SK-N-SH treated with all-trans-retinoic acid at 6 μM for 48 hours (cell line): ENCODE measurements at regions not wholly inside any gene's neighbourhood (a gene's known extent, or its start where the extent isn't known, plus 50 kb on each side); places are given as distances from the start of the nearest gene placed in this dataset.

Experiments used
- ATAC-seq: fragments of 200-7000 bp; cut with Tn5 transposase; 3 replicates; pipeline ENCODE4 v1.9.1; 2020; ENCODE audit warnings: mild to moderate bottlenecking, moderate library complexity
- ARNTL ChIP-seq: fragments of 450-650 bp; formaldehyde crosslinking; IDR thresholded peaks from 2 replicates; pipeline ENCODE4 v1.5.0; 2020; ENCODE audit warnings: low read depth, mild to moderate bottlenecking, moderate library complexity, borderline replicate concordance
- BACH2 ChIP-seq: fragments of 250-450 bp; sonication (Bioruptor Pico); IDR thresholded peaks from 2 replicates; pipeline ENCODE4 v1.9.0; 2021; ENCODE audit warnings: mild to moderate bottlenecking, borderline replicate concordance
- CSDC2 ChIP-seq: fragments of 250-450 bp; sonication (Bioruptor Pico); IDR thresholded peaks from 2 replicates; pipeline ENCODE4 v1.5.0; 2020; ENCODE audit warnings: mild to moderate bottlenecking, moderate library complexity
- ESRRG ChIP-seq: fragments of 250-450 bp; sonication (Bioruptor Pico); IDR thresholded peaks from 2 replicates; pipeline ENCODE4 v1.6.1; 2021; ENCODE audit warnings: mild to moderate bottlenecking
- GLIS3 ChIP-seq: fragments of 250-450 bp; sonication (Bioruptor Pico); IDR thresholded peaks from 2 replicates; pipeline ENCODE4 v1.5.0; 2020; ENCODE audit warnings: mild to moderate bottlenecking, moderate library complexity
- ISL1 ChIP-seq: fragments of 250-450 bp; sonication (Bioruptor Pico); IDR thresholded peaks from 2 replicates; pipeline ENCODE4 v2.1.2; 2022; ENCODE audit warnings: mild to moderate bottlenecking, moderate library complexity
- OSR1 ChIP-seq: fragments of 250-450 bp; sonication (Bioruptor Pico); IDR thresholded peaks from 2 replicates; pipeline ENCODE4 v1.8.0; 2022; ENCODE audit warnings: moderate library complexity, mild to moderate bottlenecking, inconsistent platforms
- POU6F1 ChIP-seq: fragments of 250-450 bp; sonication (Bioruptor Pico); IDR thresholded peaks from 2 replicates; pipeline ENCODE4 v1.8.0; 2021; ENCODE audit warnings: low read depth, mild to moderate bottlenecking, moderate library complexity, borderline replicate concordance
- PPARA ChIP-seq: fragments of 250-450 bp; sonication (Bioruptor Pico); IDR thresholded peaks from 2 replicates; pipeline ENCODE4 v1.5.0; 2020; ENCODE audit warnings: mild to moderate bottlenecking, borderline replicate concordance
- RARB ChIP-seq: fragments of 250-450 bp; sonication (Bioruptor Pico); IDR thresholded peaks from 2 replicates; pipeline ENCODE4 v1.8.0; 2021; ENCODE audit warnings: mild to moderate bottlenecking, moderate library complexity
- SNAI2 ChIP-seq: fragments of 250-450 bp; sonication (Bioruptor Pico); IDR thresholded peaks from 2 replicates; pipeline ENCODE4 v1.5.0; 2020; ENCODE audit warnings: mild to moderate bottlenecking, moderate library complexity
- TCF4 ChIP-seq: fragments of 250-450 bp; sonication (Bioruptor Pico); IDR thresholded peaks from 2 replicates; pipeline ENCODE4 v1.8.0; 2021; ENCODE audit warnings: mild to moderate bottlenecking, moderate library complexity, borderline replicate concordance
- TOX ChIP-seq: fragments of 250-450 bp; sonication (Bioruptor Pico); IDR thresholded peaks from 2 replicates; pipeline ENCODE4 v1.8.0; 2021; ENCODE audit warnings: mild to moderate bottlenecking, moderate library complexity, borderline replicate concordance
- ZFP3 ChIP-seq: fragments of 250-450 bp; sonication (Bioruptor Pico); IDR thresholded peaks from 2 replicates; pipeline ENCODE4 v1.5.0; 2020; ENCODE audit warnings: mild to moderate bottlenecking, moderate library complexity
- ZFP30 ChIP-seq: fragments of 450-650 bp; formaldehyde crosslinking; IDR thresholded peaks from 2 replicates; pipeline ENCODE4 v1.5.0; 2022; ENCODE audit warnings: mild to moderate bottlenecking, moderate library complexity
- ZNF565 ChIP-seq: fragments of 450-650 bp; formaldehyde crosslinking; conservative IDR thresholded peaks from 2 replicates; pipeline ENCODE4 v1.5.0; 2020; ENCODE audit warnings: low read depth, mild to moderate bottlenecking, moderate library complexity
- ZNF70 ChIP-seq: fragments of 450-650 bp; formaldehyde crosslinking; IDR thresholded peaks from 2 replicates; pipeline ENCODE4 v1.5.0; 2020; ENCODE audit warnings: mild to moderate bottlenecking, moderate library complexity
- ZNF8 ChIP-seq: fragments of 450-650 bp; formaldehyde crosslinking; IDR thresholded peaks from 2 replicates; pipeline ENCODE4 v1.5.0; 2020; ENCODE audit warnings: mild to moderate bottlenecking, moderate library complexity
- TF ChIP-seq, protein P1 (sequence below): fragments of 250-450 bp; sonication (Bioruptor Pico); IDR thresholded peaks from 2 replicates; pipeline ENCODE4 v1.5.0; 2020; ENCODE audit warnings: mild to moderate bottlenecking, moderate library complexity
- TF ChIP-seq, protein P2 (sequence below): fragments of 250-450 bp; sonication (Bioruptor Pico); IDR thresholded peaks from 2 replicates; pipeline ENCODE4 v1.5.1; 2021; ENCODE audit warnings: mild to moderate bottlenecking, moderate library complexity
- TF ChIP-seq, protein P3 (sequence below): fragments of 250-450 bp; sonication (Bioruptor Pico); IDR thresholded peaks from 2 replicates; pipeline ENCODE4 v1.8.0; 2020; ENCODE audit warnings: mild to moderate bottlenecking, moderate library complexity, borderline replicate concordance
- TF ChIP-seq, protein P4 (sequence below): fragments of 250-450 bp; sonication (Bioruptor Pico); IDR thresholded peaks from 2 replicates; pipeline ENCODE4 v1.5.1; 2020; ENCODE audit warnings: low read depth, mild to moderate bottlenecking, moderate library complexity

DNA sequence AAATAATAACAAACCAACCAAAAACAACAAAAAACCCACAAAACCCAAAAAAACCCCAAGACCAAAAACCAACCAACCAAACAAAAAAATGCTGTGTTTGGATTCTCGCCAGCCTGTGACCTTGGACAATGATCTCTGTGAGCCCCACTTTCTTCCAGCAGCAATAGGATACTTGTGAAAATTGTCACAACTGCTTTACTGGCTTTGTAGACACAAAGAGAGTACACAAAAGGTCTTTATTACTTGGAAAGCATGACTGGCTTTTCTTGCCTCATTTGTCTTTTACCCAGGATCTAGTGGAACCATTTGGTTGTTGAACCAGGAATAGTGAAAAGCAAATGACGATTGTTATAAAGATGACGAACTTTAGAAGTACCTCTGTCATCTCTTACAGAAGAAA, 256.6 kb downstream of the UTP18 start (continued):
- TF ChIP-seq, protein P1, sequence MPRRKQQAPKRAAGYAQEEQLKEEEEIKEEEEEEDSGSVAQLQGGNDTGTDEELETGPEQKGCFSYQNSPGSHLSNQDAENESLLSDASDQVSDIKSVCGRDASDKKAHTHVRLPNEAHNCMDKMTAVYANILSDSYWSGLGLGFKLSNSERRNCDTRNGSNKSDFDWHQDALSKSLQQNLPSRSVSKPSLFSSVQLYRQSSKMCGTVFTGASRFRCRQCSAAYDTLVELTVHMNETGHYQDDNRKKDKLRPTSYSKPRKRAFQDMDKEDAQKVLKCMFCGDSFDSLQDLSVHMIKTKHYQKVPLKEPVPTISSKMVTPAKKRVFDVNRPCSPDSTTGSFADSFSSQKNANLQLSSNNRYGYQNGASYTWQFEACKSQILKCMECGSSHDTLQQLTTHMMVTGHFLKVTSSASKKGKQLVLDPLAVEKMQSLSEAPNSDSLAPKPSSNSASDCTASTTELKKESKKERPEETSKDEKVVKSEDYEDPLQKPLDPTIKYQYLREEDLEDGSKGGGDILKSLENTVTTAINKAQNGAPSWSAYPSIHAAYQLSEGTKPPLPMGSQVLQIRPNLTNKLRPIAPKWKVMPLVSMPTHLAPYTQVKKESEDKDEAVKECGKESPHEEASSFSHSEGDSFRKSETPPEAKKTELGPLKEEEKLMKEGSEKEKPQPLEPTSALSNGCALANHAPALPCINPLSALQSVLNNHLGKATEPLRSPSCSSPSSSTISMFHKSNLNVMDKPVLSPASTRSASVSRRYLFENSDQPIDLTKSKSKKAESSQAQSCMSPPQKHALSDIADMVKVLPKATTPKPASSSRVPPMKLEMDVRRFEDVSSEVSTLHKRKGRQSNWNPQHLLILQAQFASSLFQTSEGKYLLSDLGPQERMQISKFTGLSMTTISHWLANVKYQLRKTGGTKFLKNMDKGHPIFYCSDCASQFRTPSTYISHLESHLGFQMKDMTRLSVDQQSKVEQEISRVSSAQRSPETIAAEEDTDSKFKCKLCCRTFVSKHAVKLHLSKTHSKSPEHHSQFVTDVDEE (CRISPR knock-in tag): no peak
- TF ChIP-seq ZFP3 (no peak), PPARA (no peak)

GRCh38 chr17:51524524-51524923, 264.2 kb downstream of the UTP18 start:
- TF ChIP-seq ARNTL (CRISPR knock-in tag): no peak
- TF ChIP-seq POU6F1 (CRISPR knock-in tag): no peak
- no peak for TF ChIP-seq GLIS3
- TF ChIP-seq ZNF8 (CRISPR knock-in tag): peak; percentile 93
- TF ChIP-seq ESRRG: no peak
- no peak for TF ChIP-seq BACH2 (CRISPR knock-in tag)
- ATAC-seq: no peak

DNA sequence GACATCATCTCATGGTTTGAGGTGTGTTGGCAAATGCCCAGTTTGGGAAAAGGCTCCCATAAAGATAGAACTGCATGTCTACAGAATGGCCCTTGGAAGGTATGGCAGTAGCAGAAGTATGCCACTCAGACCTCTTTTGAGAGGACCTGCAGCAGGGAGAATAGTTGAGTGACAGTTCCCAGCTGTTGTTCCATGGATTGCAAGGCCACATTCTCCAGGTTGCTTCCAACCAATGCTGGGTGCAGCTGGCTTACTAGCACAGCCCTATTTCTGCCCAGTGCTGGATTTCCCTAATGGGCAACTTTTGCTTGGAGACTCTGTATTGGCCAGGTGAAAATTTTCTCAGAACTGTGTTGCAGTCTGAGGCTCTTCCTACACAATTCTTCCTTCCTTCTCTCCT, 266.2 kb downstream of the UTP18 start:
- no peak for ATAC-seq
- TF ChIP-seq ZFP30 (CRISPR knock-in tag) (no peak), ISL1 (CRISPR knock-in tag) (no peak), BACH2 (CRISPR knock-in tag) (no peak), ESRRG (no peak), PPARA (no peak), ZNF70 (CRISPR knock-in tag) (no peak), CSDC2 (CRISPR knock-in tag) (no peak), OSR1 (no peak), SNAI2 (CRISPR knock-in tag) (no peak), TCF4 (CRISPR knock-in tag) (no peak), ZNF565 (no peak), ZFP3 (no peak), TOX (CRISPR knock-in tag) (no peak), ZNF8 (CRISPR knock-in tag) (no peak), RARB (no peak)
- TF ChIP-seq, protein P2, sequence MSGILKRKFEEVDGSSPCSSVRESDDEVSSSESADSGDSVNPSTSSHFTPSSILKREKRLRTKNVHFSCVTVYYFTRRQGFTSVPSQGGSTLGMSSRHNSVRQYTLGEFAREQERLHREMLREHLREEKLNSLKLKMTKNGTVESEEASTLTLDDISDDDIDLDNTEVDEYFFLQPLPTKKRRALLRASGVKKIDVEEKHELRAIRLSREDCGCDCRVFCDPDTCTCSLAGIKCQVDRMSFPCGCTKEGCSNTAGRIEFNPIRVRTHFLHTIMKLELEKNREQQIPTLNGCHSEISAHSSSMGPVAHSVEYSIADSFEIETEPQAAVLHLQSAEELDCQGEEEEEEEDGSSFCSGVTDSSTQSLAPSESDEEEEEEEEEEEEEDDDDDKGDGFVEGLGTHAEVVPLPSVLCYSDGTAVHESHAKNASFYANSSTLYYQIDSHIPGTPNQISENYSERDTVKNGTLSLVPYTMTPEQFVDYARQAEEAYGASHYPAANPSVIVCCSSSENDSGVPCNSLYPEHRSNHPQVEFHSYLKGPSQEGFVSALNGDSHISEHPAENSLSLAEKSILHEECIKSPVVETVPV (CRISPR knock-in tag): no peak
- TF ChIP-seq, protein P1 (CRISPR knock-in tag): no peak
- TF ChIP-seq, protein P3, sequence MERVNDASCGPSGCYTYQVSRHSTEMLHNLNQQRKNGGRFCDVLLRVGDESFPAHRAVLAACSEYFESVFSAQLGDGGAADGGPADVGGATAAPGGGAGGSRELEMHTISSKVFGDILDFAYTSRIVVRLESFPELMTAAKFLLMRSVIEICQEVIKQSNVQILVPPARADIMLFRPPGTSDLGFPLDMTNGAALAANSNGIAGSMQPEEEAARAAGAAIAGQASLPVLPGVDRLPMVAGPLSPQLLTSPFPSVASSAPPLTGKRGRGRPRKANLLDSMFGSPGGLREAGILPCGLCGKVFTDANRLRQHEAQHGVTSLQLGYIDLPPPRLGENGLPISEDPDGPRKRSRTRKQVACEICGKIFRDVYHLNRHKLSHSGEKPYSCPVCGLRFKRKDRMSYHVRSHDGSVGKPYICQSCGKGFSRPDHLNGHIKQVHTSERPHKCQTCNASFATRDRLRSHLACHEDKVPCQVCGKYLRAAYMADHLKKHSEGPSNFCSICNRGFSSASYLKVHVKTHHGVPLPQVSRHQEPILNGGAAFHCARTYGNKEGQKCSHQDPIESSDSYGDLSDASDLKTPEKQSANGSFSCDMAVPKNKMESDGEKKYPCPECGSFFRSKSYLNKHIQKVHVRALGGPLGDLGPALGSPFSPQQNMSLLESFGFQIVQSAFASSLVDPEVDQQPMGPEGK (CRISPR knock-in tag): no peak
- TF ChIP-seq, protein P4, sequence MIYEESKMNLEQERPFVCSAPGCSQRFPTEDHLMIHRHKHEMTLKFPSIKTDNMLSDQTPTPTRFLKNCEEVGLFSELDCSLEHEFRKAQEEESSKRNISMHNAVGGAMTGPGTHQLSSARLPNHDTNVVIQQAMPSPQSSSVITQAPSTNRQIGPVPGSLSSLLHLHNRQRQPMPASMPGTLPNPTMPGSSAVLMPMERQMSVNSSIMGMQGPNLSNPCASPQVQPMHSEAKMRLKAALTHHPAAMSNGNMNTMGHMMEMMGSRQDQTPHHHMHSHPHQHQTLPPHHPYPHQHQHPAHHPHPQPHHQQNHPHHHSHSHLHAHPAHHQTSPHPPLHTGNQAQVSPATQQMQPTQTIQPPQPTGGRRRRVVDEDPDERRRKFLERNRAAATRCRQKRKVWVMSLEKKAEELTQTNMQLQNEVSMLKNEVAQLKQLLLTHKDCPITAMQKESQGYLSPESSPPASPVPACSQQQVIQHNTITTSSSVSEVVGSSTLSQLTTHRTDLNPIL (CRISPR knock-in tag): no peak
- TF ChIP-seq, all 23 proteins: peak for 0
